ENCODE measurements at regions not wholly inside any gene's neighbourhood (a gene's known extent, or its start where the extent isn't known, plus 50 kb on each side); places are given as distances from the start of the nearest gene placed in this dataset.

DNA sequence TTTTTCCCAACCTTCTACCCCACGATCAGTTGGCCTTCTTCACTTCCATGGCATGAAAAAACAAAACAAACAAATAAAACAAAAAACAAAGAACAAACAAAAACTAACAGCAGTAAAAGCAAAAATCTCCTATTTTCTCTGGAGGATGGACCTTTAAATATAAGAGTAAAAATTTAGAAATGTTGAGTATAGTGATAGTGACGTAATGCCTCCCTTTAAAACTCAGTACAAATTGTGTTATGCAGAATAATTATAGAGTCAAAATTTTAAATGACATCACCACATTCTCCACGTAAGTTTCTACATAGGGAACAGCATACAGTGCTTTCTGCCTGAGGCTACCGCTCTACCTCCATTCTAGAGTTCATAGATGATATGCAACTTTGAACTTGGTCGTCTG is 2156.4 kb downstream of the PCDH7 start:
- TF ChIP-seq, protein P1, sequence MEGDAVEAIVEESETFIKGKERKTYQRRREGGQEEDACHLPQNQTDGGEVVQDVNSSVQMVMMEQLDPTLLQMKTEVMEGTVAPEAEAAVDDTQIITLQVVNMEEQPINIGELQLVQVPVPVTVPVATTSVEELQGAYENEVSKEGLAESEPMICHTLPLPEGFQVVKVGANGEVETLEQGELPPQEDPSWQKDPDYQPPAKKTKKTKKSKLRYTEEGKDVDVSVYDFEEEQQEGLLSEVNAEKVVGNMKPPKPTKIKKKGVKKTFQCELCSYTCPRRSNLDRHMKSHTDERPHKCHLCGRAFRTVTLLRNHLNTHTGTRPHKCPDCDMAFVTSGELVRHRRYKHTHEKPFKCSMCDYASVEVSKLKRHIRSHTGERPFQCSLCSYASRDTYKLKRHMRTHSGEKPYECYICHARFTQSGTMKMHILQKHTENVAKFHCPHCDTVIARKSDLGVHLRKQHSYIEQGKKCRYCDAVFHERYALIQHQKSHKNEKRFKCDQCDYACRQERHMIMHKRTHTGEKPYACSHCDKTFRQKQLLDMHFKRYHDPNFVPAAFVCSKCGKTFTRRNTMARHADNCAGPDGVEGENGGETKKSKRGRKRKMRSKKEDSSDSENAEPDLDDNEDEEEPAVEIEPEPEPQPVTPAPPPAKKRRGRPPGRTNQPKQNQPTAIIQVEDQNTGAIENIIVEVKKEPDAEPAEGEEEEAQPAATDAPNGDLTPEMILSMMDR (IDR thresholded peaks at IDR 0.05; ENCODE audit: insufficient read depth, low read length, missing control alignments): no peak
- H3K4me3 ChIP-seq (ENCODE audit: low read depth, low read length): no peak overlapping the region
- no peak for DNase-seq (ENCODE audit: low read depth, low spot score)
- CTCF ChIA-PET: no interaction called here
- POLR2A ChIA-PET: no interaction called here

DNA sequence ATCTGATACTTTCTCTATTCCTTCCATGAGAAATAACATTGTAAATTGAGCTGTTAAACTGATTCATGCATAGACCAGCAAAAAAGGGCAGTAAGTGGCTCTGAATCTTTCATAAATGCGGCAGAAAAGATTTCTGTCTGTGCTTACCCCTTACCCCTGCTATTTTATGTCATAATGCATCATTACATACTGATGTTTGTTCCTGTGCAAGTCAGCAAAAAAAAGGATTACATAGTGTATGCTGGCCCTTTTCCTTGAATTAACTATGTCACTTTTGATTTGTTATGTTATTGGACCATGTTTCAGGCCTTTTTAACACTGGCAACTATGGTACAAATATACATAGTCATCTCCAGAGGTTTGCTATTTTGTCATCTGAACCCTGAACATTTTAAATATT is 2159.7 kb downstream of the PCDH7 start:
- no peak overlapping the region for H3K4me3 ChIP-seq (ENCODE audit: low read depth, low read length)
- CTCF ChIA-PET: no interaction called here
- DNase-seq (ENCODE audit: low read depth, low spot score): no peak
- TF ChIP-seq, protein P1 (IDR thresholded peaks at IDR 0.05; ENCODE audit: insufficient read depth, low read length, missing control alignments): no peak
- POLR2A ChIA-PET: no interaction called here

DNA sequence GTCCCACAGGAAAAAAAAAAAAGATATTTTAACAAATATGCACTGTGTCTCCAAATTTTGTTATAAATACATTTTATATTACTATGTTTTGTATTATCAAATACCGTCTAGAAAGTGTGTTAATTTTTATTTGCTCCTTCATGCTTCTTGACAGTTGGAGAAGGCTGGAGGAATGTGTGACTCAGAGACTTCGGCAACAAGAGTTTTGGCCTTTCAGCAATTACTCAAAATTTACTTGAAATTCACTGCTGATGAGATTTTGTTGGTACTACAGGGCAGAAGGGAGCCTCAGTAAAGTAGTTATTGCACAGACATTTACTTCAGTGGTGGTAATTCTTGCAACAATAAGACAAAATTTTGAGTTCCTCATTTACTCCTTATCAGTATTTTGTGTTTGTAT is 2164.0 kb downstream of the PCDH7 start:
- H3K4me3 ChIP-seq (ENCODE audit: low read depth, low read length): no peak overlapping the region
- ChIA-PET POLR2A (no interaction called here), CTCF (no interaction called here)
- TF ChIP-seq, protein P1 (IDR thresholded peaks at IDR 0.05; ENCODE audit: insufficient read depth, low read length, missing control alignments): no peak
- no peak for DNase-seq (ENCODE audit: low read depth, low spot score)

DNA sequence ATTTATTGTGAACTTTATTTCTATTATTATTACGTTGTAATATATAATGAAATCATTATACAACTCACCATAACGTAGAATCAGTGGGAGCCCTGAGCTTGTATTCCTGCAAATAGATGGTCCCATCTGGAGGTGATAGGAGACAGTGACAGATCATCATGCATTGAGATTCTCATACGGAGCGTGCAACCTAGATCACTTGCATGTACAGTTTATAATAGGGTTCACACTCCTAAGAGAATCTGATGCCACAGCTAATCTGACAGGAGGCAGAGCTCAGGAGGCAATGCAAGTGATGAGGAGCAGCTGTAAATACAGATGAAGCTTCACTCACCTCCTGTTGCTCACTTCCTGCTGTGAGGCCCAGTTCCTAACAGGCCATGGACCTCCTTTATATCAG is 2170.2 kb downstream of the PCDH7 start:
- TF ChIP-seq, protein P1 (IDR thresholded peaks at IDR 0.05; ENCODE audit: insufficient read depth, low read length, missing control alignments): no peak
- no peak overlapping the region for H3K4me3 ChIP-seq (ENCODE audit: low read depth, low read length)
- CTCF ChIA-PET: no interaction called here
- POLR2A ChIA-PET: no interaction called here
- DNase-seq (ENCODE audit: low read depth, low spot score): no peak

DNA sequence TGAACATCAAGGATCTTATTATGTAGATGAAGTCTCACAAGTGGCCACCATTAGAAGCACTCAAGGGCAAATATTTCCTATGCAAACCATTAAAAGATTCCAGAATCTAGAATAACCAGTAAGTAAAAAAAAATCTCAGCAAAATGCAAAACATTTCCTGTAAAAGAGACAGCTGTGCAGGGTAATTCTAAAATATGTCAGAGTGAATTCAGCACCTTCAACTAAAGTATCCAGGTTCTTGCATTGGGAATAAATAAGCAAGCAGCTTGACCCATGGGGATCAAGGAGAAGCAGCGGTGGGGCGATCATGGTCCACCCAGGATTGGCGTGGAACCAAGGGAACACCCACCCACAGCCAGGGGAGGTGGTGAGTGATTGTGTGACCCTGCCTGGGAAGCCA is 2188.9 kb downstream of the PCDH7 start:
- CTCF ChIA-PET: no interaction called here
- DNase-seq (ENCODE audit: low read depth, low spot score): no peak
- no peak overlapping the region for H3K4me3 ChIP-seq (ENCODE audit: low read depth, low read length)
- TF ChIP-seq, protein P1 (IDR thresholded peaks at IDR 0.05; ENCODE audit: insufficient read depth, low read length, missing control alignments): no peak
- POLR2A ChIA-PET: no interaction called here

DNA sequence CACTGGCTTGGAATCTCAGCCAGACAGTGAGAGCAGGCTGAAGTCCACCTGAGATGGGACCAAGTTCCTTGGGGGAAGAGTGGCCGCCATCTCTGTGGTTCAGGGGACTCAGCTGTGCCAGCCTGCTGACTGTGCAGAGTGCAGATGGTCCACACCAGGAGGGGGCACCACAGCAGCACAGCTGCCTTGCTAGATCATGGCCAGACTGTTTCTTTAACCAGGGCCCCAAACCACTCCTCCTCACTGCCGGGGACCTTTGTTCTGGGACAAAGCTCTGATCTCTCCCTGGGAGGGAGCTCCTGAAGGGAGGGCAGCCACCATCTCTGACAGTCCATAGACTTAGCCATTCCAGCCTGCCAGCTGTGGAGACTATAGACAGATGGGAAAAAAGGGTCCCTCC is 2189.6 kb downstream of the PCDH7 start:
- ChIA-PET CTCF (no interaction called here), POLR2A (no interaction called here)
- no peak overlapping the region for H3K4me3 ChIP-seq (ENCODE audit: low read depth, low read length)
- no peak for DNase-seq (ENCODE audit: low read depth, low spot score)
- TF ChIP-seq, protein P1 (IDR thresholded peaks at IDR 0.05; ENCODE audit: insufficient read depth, low read length, missing control alignments): no peak
